ENCODE measurements at regions not wholly inside any gene's neighbourhood (a gene's known extent, or its start where the extent isn't known, plus 50 kb on each side); places are given as distances from the start of the nearest gene placed in this dataset.
"Not testable (repeated sequence)": the region's sequence is repeated elsewhere in the genome, so short reads cannot be mapped to it uniquely, and the experiment has no call there.

- no peaks in the 10 kb centered on the region for H3K4me1 ChIP-seq
- no peak for TF ChIP-seq EP300 (IDR thresholded peaks at IDR 0.05)
- no peak for TF ChIP-seq CTCF (IDR thresholded peaks at IDR 0.05)
- H3K36me3 ChIP-seq, result no peaks in the 10 kb centered on the region
- H3K27ac ChIP-seq, result no peak overlapping the region
- H3K9me3 ChIP-seq, result no peaks in the 10 kb centered on the region
- H3K4me3 ChIP-seq, result no peak overlapping the region
- no peaks in the 10 kb centered on the region for H3K27me3 ChIP-seq
- no peak for ATAC-seq
These were observed 149.2 kb downstream of the CYP26A1 start for GRCh38 chr10:93222876-93223275.

GRCh38 chr10:93223336-93223735 lies 149.6 kb downstream of the CYP26A1 start:
- Histone ChIP-seq H3K36me3 (no peaks in the 10 kb centered on the region), H3K4me3 (no peak overlapping the region), H3K9me3 (no peaks in the 10 kb centered on the region), H3K27ac (no peak overlapping the region), H3K4me1 (no peaks in the 10 kb centered on the region), H3K27me3 (no peaks in the 10 kb centered on the region)
- no peak for ATAC-seq
- TF ChIP-seq POLR2A (IDR thresholded peaks at IDR 0.05), result no peak
- no peak for TF ChIP-seq POLR2AphosphoS5 (IDR thresholded peaks at IDR 0.05)
- no peak for TF ChIP-seq CTCF (IDR thresholded peaks at IDR 0.05)
- no peak for TF ChIP-seq EP300 (IDR thresholded peaks at IDR 0.05)
- WGBS, 2 donors (ENCODE audit: low coverage in 1 of 2), result 90 to 93% methylated on average over 2 of the region's 3 CpGs

DNA sequence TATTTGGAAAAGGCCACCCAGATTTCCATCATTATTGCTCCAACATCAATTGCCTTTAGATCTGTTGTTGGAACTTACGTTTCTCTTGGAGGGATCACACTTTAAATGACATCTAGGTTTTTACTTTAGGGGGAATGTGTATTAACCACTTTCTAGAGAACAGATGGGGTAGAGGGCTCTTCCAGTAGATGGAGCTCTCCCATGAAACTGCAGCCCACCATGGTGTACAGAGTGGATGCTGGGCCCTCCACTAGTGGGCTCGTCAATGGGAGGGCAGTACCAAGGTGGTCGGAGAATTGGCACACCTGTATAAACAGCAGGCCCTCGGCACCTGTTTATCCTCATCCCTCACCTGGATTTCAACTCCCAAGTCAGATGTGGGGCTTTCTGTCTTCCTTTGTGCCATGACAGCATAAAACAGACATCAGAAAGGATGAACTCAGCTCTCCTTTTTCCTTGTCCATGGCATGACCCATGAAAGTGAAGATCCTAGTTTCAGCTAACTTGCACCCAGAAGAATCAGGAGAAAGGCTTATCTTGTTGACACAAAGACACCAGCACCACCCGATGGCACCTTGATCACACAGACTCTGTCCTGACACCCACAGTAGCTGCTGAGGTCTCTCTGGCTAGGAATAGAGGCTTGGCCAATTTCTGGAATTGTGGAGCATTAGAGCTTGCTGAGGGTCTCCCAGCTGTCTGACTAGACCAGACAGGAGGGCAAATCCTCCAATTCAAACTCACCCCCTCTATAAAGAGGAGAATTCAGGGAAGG lies 150.5 kb downstream of the CYP26A1 start:
- no peaks in the 10 kb centered on the region for H3K27me3 ChIP-seq
- H3K9me3 ChIP-seq, result no peaks in the 10 kb centered on the region
- H3K4me3 ChIP-seq, result no peak overlapping the region
- no peak overlapping the region for H3K27ac ChIP-seq
- H3K4me1 ChIP-seq, result no peaks in the 10 kb centered on the region
- 81 to 89% methylated on average over 3 to 4 of the region's 5 CpGs for WGBS, 2 donors (ENCODE audit: low coverage in 1 of 2)
- TF ChIP-seq CTCF (IDR thresholded peaks at IDR 0.05), result no peak
- no peak for TF ChIP-seq POLR2A (IDR thresholded peaks at IDR 0.05)
- TF ChIP-seq EP300 (IDR thresholded peaks at IDR 0.05), result no peak
- no peak for TF ChIP-seq POLR2AphosphoS5 (IDR thresholded peaks at IDR 0.05)
- no peak for ATAC-seq
- no peaks in the 10 kb centered on the region for H3K36me3 ChIP-seq

DNA sequence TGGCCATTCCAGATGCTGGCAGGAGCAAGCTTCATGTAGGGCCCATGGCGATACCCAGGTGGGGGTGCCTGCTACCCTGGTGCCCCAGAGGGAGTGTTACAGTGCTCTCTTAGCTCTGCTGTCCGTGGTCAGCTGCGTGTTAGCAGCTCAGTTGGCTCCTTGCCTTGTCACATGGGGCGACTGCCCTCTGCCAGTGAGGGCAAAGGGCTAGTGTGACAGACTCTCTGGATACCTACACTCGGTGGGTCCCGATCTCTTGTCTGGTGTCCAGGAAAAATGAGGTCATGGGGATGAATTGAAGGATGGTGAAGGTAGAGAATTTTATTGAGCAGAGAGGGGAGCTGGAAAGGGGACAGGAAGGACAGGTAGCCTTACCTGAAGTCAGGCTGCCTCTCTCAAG lies 152.2 kb downstream of the CYP26A1 start:
- Histone ChIP-seq H3K4me1 (no peaks in the 10 kb centered on the region), H3K9me3 (no peaks in the 10 kb centered on the region), H3K27ac (no peak overlapping the region), H3K4me3 (no peak overlapping the region), H3K27me3 (no peaks in the 10 kb centered on the region), H3K36me3 (no peaks in the 10 kb centered on the region)
- no peak for ATAC-seq
- 67 to 80% methylated on average over 1 to 3 of the region's 6 CpGs for WGBS, 2 donors (ENCODE audit: low coverage in 1 of 2)
- TF ChIP-seq EP300 (IDR thresholded peaks at IDR 0.05) (no peak), POLR2AphosphoS5 (IDR thresholded peaks at IDR 0.05) (no peak), CTCF (IDR thresholded peaks at IDR 0.05) (no peak), POLR2A (IDR thresholded peaks at IDR 0.05) (no peak)

GRCh38 chr10:93226619-93227018 lies 152.9 kb downstream of the CYP26A1 start:
- Histone ChIP-seq H3K4me1 (no peaks in the 10 kb centered on the region), H3K9me3 (no peaks in the 10 kb centered on the region), H3K27ac (no peak overlapping the region), H3K27me3 (no peaks in the 10 kb centered on the region), H3K4me3 (no peak overlapping the region), H3K36me3 (no peaks in the 10 kb centered on the region)
- ATAC-seq, result no peak
- no peak for TF ChIP-seq CTCF (IDR thresholded peaks at IDR 0.05)
- no peak for TF ChIP-seq POLR2A (IDR thresholded peaks at IDR 0.05)
- TF ChIP-seq EP300 (IDR thresholded peaks at IDR 0.05), result no peak
- no peak for TF ChIP-seq POLR2AphosphoS5 (IDR thresholded peaks at IDR 0.05)
- 52 to 71% methylated on average over 2 of the region's 2 CpGs for WGBS, 2 donors (ENCODE audit: low coverage in 1 of 2)

DNA sequence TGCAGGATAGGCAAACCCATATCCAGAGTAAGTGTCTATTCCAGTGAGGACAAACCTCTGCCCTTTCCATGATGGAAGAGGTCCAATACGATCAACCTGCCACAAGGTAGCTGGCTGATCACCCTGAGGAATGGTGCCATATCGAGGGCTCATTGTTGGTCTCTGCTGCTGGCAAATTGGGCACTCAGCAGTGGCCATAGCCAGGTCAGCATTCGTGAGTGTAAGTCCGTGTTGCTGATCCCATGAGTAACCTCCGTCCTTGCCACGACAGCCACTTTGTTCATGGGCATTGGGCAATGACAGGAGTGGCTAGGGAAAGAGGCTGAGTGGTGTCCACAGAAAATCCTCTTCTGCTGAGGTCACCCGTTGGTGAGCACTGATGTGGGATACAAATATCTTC lies 156.9 kb downstream of the CYP26A1 start:
- not testable (repeated sequence) for H3K4me3 ChIP-seq, H3K9me3 ChIP-seq, ATAC-seq, H3K27me3 ChIP-seq, H3K4me1 ChIP-seq, H3K36me3 ChIP-seq, H3K27ac ChIP-seq
- WGBS, 2 donors (ENCODE audit: low coverage in 1 of 2), result 92 to 94% methylated on average over 2 of the region's 7 CpGs

GRCh38 chr10:93232159-93232558 lies 158.5 kb downstream of the CYP26A1 start:
- not testable (repeated sequence) for H3K36me3 ChIP-seq, ATAC-seq, H3K27me3 ChIP-seq, H3K27ac ChIP-seq, H3K4me3 ChIP-seq, H3K4me1 ChIP-seq, H3K9me3 ChIP-seq
- WGBS, 2 donors (ENCODE audit: low coverage in 1 of 2), result 89% methylated on average over 2 of the region's 2 CpGs; no CpG with 5 or more reads in 1 of the 2 donors

- not testable (repeated sequence) for H3K9me3 ChIP-seq, H3K4me3 ChIP-seq, H3K4me1 ChIP-seq, H3K27ac ChIP-seq, H3K27me3 ChIP-seq, H3K36me3 ChIP-seq, ATAC-seq
- WGBS, 2 donors (ENCODE audit: low coverage in 1 of 2), result 84% methylated on average over 3 of the region's 4 CpGs; no CpG with 5 or more reads in 1 of the 2 donors
These were observed 161.2 kb downstream of the CYP26A1 start for GRCh38 chr10:93234940-93235339.

All from gastroesophageal sphincter (tissue), 4 donors.